Testis (tissue), 2 donors: ENCODE measurements at regions not wholly inside any gene's neighbourhood (a gene's known extent, or its start where the extent isn't known, plus 50 kb on each side); places are given as distances from the start of the nearest gene placed in this dataset.
"Not testable (repeated sequence)": the region's sequence is repeated elsewhere in the genome, so short reads cannot be mapped to it uniquely, and the experiment has no call there.

Source experiments
- DNase-seq: peaks from one replicate; pipeline ENCODE4 v3.0.0-alpha.2; 2019
- H3K27ac ChIP-seq, 2 donors: fragments of 200-600 bp; sonication (generic); one replicate each; pipeline ENCODE4 v1.5.1; 2019
- H3K27me3 ChIP-seq: fragments of 200-600 bp; sonication (generic); one replicate; pipeline ENCODE4 v1.5.1; 2019
- H3K36me3 ChIP-seq: fragments of 200-600 bp; sonication (generic); one replicate; pipeline ENCODE4 v1.5.1; 2017; ENCODE audit warnings: low read depth; ENCODE audit errors: missing control alignments
- H3K4me1 ChIP-seq: fragments of 200-600 bp; sonication (generic); one replicate; pipeline ENCODE4 v1.5.1; 2019
- H3K4me3 ChIP-seq, 2 donors: fragments of 200-600 bp; sonication (generic); one replicate each; pipeline ENCODE4 v1.5.1; 2017 to 2019
- H3K9me3 ChIP-seq: fragments of 200-600 bp; sonication (generic); one replicate; pipeline ENCODE4 v1.5.1; 2017
- CTCF ChIP-seq, 3 experiments: fragments of 450-650 bp in 2 of 3; fragments of 200-600 bp in 1 of 3; sonication (generic) in 1 of 3; IDR thresholded peaks; one replicate each; pipeline ENCODE4 v1.5.1; 2016 to 2019; ENCODE audit warnings: antibody characterized with exemption in 3 of 3, mild to moderate bottlenecking in 2 of 3, moderate library complexity in 1 of 3
- POLR2A ChIP-seq: fragments of 450-650 bp; IDR thresholded peaks from one replicate; pipeline ENCODE4 v1.6.1; 2017; ENCODE audit warnings: antibody characterized with exemption, mild to moderate bottlenecking, moderate library complexity
- WGBS, 2 donors: methylation state at CpG; one replicate each; pipeline ENCODE4 v1.1.5; 2018; 5-methylcytosine and 5-hydroxymethylcytosine counted together
- intact Hi-C: fragments of 100-400 bp; cut with DNase I; formaldehyde crosslinking; loops from one replicate; pipeline ENCODE4 v1.15.1; 2023; ENCODE audit warnings: low total_unique reads

GRCh38 chr6:62999796-63000195 lies 211.5 kb upstream of the FKBP1C start:
- no peak for DNase-seq
- 23 to 24% methylated on average over 1 of the region's 1 CpG for WGBS, 2 donors
- intact Hi-C loops, result no loop called here
- no peaks in the 10 kb centered on the region for H3K27me3 ChIP-seq
- H3K36me3 ChIP-seq, result no peaks in the 10 kb centered on the region
- H3K9me3 ChIP-seq, result no peaks in the 10 kb centered on the region
- no peaks in the 10 kb centered on the region for H3K4me1 ChIP-seq
- H3K4me3 ChIP-seq, result no peak overlapping the region
- TF ChIP-seq CTCF (IDR thresholded peaks at IDR 0.05), result no peak
- TF ChIP-seq POLR2A, result no peak
- no peak overlapping the region for H3K27ac ChIP-seq

GRCh38 chr6:63006018-63006417 lies 205.3 kb upstream of the FKBP1C start:
- H3K27me3 ChIP-seq, H3K4me3 ChIP-seq, intact Hi-C loops, H3K9me3 ChIP-seq, DNase-seq, H3K4me1 ChIP-seq, H3K27ac ChIP-seq, H3K36me3 ChIP-seq: not testable (repeated sequence)
- WGBS, 2 donors, result 71 to 78% methylated on average over 7 of the region's 7 CpGs

GRCh38 chr6:63010962-63011361 lies 200.3 kb upstream of the FKBP1C start:
- H3K9me3 ChIP-seq, intact Hi-C loops: not testable (repeated sequence)

DNA sequence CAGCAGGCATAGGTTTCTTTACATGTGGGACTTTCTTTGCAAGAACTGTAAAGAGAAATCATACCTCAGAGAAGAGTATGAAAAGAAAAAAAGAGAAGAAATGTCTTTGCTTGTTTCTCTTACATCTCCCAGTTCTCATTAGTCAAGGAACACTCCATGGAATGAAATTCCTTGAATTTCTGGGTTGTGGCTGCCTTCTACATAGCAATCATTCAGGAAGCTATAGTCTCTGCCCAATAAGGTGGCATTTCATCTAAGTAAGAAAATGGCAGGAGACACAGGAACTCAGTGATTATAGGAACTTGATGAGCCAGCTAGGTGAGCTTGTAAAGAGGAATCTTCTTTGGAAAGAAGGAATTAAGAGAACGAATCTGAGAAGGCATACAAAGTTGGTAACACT lies 197.0 kb upstream of the FKBP1C start:
- no peak for DNase-seq
- no peak overlapping the region for H3K4me3 ChIP-seq
- intact Hi-C loops, result no loop called here
- WGBS, 2 donors, result 65 to 74% methylated on average over 1 of the region's 1 CpG
- H3K4me1 ChIP-seq, result no peaks in the 10 kb centered on the region
- H3K27ac ChIP-seq, result no peak overlapping the region
- no peaks in the 10 kb centered on the region for H3K27me3 ChIP-seq
- H3K36me3 ChIP-seq, result no peaks in the 10 kb centered on the region
- TF ChIP-seq POLR2A (no peak), CTCF (IDR thresholded peaks at IDR 0.05) (no peak)
- H3K9me3 ChIP-seq, result no peaks in the 10 kb centered on the region

More at GRCh38 chr6:63010962-63011361, 200.3 kb upstream of the FKBP1C start:
- H3K36me3 ChIP-seq, H3K27ac ChIP-seq, DNase-seq, H3K4me3 ChIP-seq, H3K27me3 ChIP-seq, H3K4me1 ChIP-seq: not testable (repeated sequence)
- WGBS, 2 donors, result 40 to 44% methylated on average over 3 of the region's 3 CpGs

DNA sequence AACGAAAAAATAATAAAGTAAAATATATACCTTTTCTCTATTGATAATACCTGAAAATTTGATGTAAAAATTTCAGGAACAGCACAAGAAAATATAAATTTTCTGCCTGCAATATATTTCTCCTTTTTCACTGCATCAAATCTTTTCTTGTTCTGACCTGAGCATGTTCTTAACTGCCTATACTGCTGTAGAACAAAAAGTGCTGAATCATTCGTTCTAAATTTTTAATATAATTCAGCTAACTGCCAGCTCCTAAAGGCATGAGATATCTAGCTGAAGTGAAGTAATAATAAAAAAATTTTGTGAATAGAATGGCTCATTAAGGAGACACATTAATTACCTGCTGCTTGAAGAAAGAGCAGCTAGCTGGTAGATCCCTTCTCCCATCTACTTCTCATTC lies 188.6 kb upstream of the FKBP1C start:
- H3K4me3 ChIP-seq, result no peak overlapping the region
- H3K27me3 ChIP-seq, result no peaks in the 10 kb centered on the region
- TF ChIP-seq CTCF (IDR thresholded peaks at IDR 0.05) (no peak), POLR2A (no peak)
- H3K36me3 ChIP-seq, result no peaks in the 10 kb centered on the region
- WGBS, 2 donors, result 75 to 79% methylated on average over 2 of the region's 2 CpGs
- no peak for DNase-seq
- H3K4me1 ChIP-seq, result no peaks in the 10 kb centered on the region
- intact Hi-C loops, result no loop called here
- no peaks in the 10 kb centered on the region for H3K9me3 ChIP-seq
- H3K27ac ChIP-seq, result no peak overlapping the region

DNA sequence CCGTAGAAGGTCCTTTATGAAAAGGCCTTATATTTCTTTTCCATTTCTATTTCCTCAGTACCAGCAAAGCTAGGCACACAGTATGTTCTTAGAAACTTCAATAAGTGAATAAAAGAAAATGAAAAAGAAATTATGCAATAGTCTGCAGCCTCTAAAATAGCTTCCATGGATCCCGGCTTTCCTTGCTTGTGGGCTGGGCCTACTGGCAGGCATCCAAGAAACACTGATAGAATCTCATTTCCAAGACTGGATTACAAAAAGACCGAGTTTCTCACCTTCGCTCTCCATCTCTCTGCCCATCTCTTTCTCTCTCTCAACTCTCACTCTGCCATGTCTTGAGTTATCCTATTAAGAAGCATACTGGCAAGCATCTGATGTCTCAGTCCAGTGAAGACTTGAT lies 187.5 kb upstream of the FKBP1C start:
- Histone ChIP-seq H3K4me1 (no peaks in the 10 kb centered on the region), H3K9me3 (no peaks in the 10 kb centered on the region), H3K4me3 (no peak overlapping the region), H3K27me3 (no peaks in the 10 kb centered on the region), H3K27ac (no peak overlapping the region), H3K36me3 (no peaks in the 10 kb centered on the region)
- TF ChIP-seq CTCF (IDR thresholded peaks at IDR 0.05), result no peak
- no peak for TF ChIP-seq POLR2A
- DNase-seq, result no peak
- WGBS, 2 donors, result 64 to 68% methylated on average over 4 of the region's 4 CpGs
- intact Hi-C loops, result no loop called here
